A549 (cell line): ENCODE measurements at regions not wholly inside any gene's neighbourhood (a gene's known extent, or its start where the extent isn't known, plus 50 kb on each side); places are given as distances from the start of the nearest gene placed in this dataset.
"Not testable (repeated sequence)": the region's sequence is repeated elsewhere in the genome, so short reads cannot be mapped to it uniquely, and the experiment has no call there.

Experiments used
- ATAC-seq, 2 experiments: fragments of 200-7000 bp in 1 of 2; fragments of >200 bp in 1 of 2; cut with Nextera tagmentation in 1 of 2; cut with Tn5 transposase in 1 of 2; 3 replicates each; pipeline versions ENCODE4 v1.8.0 to v1.9.1; 2018 to 2020; ENCODE audit warnings: mild to moderate bottlenecking in 1 of 2, moderate library complexity in 1 of 2
- CTCF ChIA-PET: fragments of 300-600 bp; sonication (Branson Sonifier 250); formaldehyde crosslinking; extraction: SDS; loops from one replicate; lab custom pipeline; 2021; ENCODE audit warnings: antibody characterized with exemption, inconsistent platforms; lab: Yijun Ruan, JAX
- POLR2A ChIA-PET: fragments of 350-600 bp; formaldehyde crosslinking; extraction: SDS; loops from one replicate; lab custom pipeline; 2021; ENCODE audit warnings: antibody characterized with exemption, inconsistent platforms; lab: Yijun Ruan, JAX
- DNase-seq, 2 experiments: peaks; one replicate each; pipeline versions ENCODE4 v3.0.0 to v3.0.0-alpha.2; 2011 to 2016; ENCODE audit warnings: low read depth in 1 of 2, low spot score in 1 of 2
- FAIRE-seq: peaks from 2 replicates; lab custom pipeline; 2011; peaks lifted over from hg19 to GRCh38; lab: Jason Lieb, UNC
- H3K27ac ChIP-seq, 2 experiments: fragments of >200 bp; sonication (Bioruptor Twin); formaldehyde crosslinking; 3 replicates each; pipeline ENCODE4 v1.5.1; 2016 to 2017
- H3K4me1 ChIP-seq: fragments of >200 bp; sonication (Bioruptor Twin); formaldehyde crosslinking; 3 replicates; pipeline ENCODE4 v1.6.1; 2016
- H3K4me2 ChIP-seq: fragments of >200 bp; sonication (Bioruptor Twin); formaldehyde crosslinking; 3 replicates; pipeline ENCODE4 v1.6.1; 2016
- H3K4me3 ChIP-seq: fragments of >200 bp; sonication (Bioruptor Twin); formaldehyde crosslinking; 3 replicates; pipeline ENCODE4 v1.5.1; 2016
- H3K9me3 ChIP-seq: fragments of >200 bp; sonication (Bioruptor Twin); formaldehyde crosslinking; 3 replicates; pipeline ENCODE4 v1.6.1; 2016
- ATOH8 ChIP-seq: fragments of 250-450 bp; sonication (Bioruptor Pico); IDR thresholded peaks from 2 replicates; pipeline ENCODE4 v1.5.0; 2020; ENCODE audit warnings: low read depth, mild to moderate bottlenecking, moderate library complexity
- CBX2 ChIP-seq: fragments of 200-600 bp; sonication (generic); IDR thresholded peaks from 2 replicates; pipeline ENCODE4 v1.6.1; 2016; ENCODE audit warnings: low read depth, mild to moderate bottlenecking, borderline replicate concordance
- CTCF ChIP-seq: fragments of >200 bp; sonication (Bioruptor Twin); formaldehyde crosslinking; IDR thresholded peaks from 3 replicates; pipeline ENCODE4 v1.5.1; 2016
- EHF ChIP-seq: fragments of 250-450 bp; sonication (Bioruptor Pico); IDR thresholded peaks from 2 replicates; pipeline ENCODE4 v1.5.0; 2020; ENCODE audit warnings: mild to moderate bottlenecking
- EHMT2 ChIP-seq: fragments of 200-600 bp; sonication (generic); IDR thresholded peaks from 2 replicates; pipeline ENCODE4 v1.6.1; 2016; ENCODE audit warnings: antibody characterized with exemption, low read depth, mild to moderate bottlenecking, moderate library complexity
- EP300 ChIP-seq, 2 experiments: fragments of >200 bp; sonication (Bioruptor Twin); formaldehyde crosslinking; IDR thresholded peaks; 2 replicates in 1 of 2; 3 replicates in 1 of 2; pipeline ENCODE4 v1.6.1; 2016 to 2017
- ESRRA ChIP-seq: fragments of 150-350 bp; IDR thresholded peaks from 2 replicates; pipeline ENCODE4 v1.6.1; 2014; ENCODE audit warnings: mild to moderate bottlenecking, low read length, borderline replicate concordance
- FOSB ChIP-seq: fragments of 250-450 bp; sonication (Bioruptor Pico); IDR thresholded peaks from 2 replicates; pipeline ENCODE4 v1.5.0; 2020; ENCODE audit warnings: mild to moderate bottlenecking, moderate library complexity
- HOXB13 ChIP-seq: fragments of 250-450 bp; sonication (Bioruptor Pico); IDR thresholded peaks from 2 replicates; pipeline ENCODE4 v1.5.0; 2020; ENCODE audit warnings: low read depth, mild to moderate bottlenecking, moderate library complexity
- HOXB5 ChIP-seq: fragments of 250-450 bp; sonication (Bioruptor Pico); IDR thresholded peaks from 2 replicates; pipeline ENCODE4 v1.5.0; 2020; ENCODE audit warnings: mild to moderate bottlenecking, moderate library complexity
- JUNB ChIP-seq: fragments of >200 bp; sonication (Bioruptor Twin); formaldehyde crosslinking; IDR thresholded peaks from 2 replicates; pipeline ENCODE4 v1.6.1; 2016
- MAFK ChIP-seq: fragments of 450-650 bp; IDR thresholded peaks from 2 replicates; pipeline ENCODE4 v1.6.1; 2014; ENCODE audit not compliant: partially characterized antibody
- MAX ChIP-seq: IDR thresholded peaks from 2 replicates; pipeline ENCODE4 v1.6.1; 2012
- POLR2A ChIP-seq: IDR thresholded peaks from 2 replicates; pipeline ENCODE4 v1.6.1; 2012; ENCODE audit warnings: mild to moderate bottlenecking, low read length
- RARB ChIP-seq: fragments of 250-450 bp; sonication (Bioruptor Pico); IDR thresholded peaks from 2 replicates; pipeline ENCODE4 v1.8.0; 2021; ENCODE audit warnings: mild to moderate bottlenecking, moderate library complexity
- SMC3 ChIP-seq: fragments of >200 bp; sonication (Bioruptor Twin); formaldehyde crosslinking; IDR thresholded peaks from 3 replicates; pipeline ENCODE4 v1.6.1; 2018; ENCODE audit warnings: inconsistent platforms
- USF2 ChIP-seq: fragments of 450-650 bp; IDR thresholded peaks from 2 replicates; pipeline ENCODE4 v1.6.1; 2014; ENCODE audit warnings: antibody characterized with exemption
- ZC3H11A ChIP-seq: fragments of 450-650 bp; IDR thresholded peaks from 2 replicates; pipeline ENCODE4 v1.6.1; 2014; ENCODE audit warnings: antibody characterized with exemption, mild to moderate bottlenecking
- WGBS: methylation state at CpG from one replicate; pipeline ENCODE4 v1.1.6; 2017; ENCODE audit errors: missing lambda C conversion rate; 5-methylcytosine and 5-hydroxymethylcytosine counted together

GRCh38 chr7:149558149-149558861, 60.7 kb upstream of the ZNF746 start:
- Histone ChIP-seq H3K9me3 (no peaks in the 10 kb centered on the region), H3K4me3 (no peak overlapping the region), H3K27ac (no peak overlapping the region), H3K4me2 (no peak overlapping the region), H3K4me1 (no peaks in the 10 kb centered on the region)
- FAIRE-seq (no peak), DNase-seq (no peak), ATAC-seq (no peak)
- TF ChIP-seq CBX2: no peak
- TF ChIP-seq HOXB5 (CRISPR knock-in tag): no peak
- no peak for TF ChIP-seq FOSB
- no peak for TF ChIP-seq MAX
- TF ChIP-seq ATOH8 (CRISPR knock-in tag): no peak
- TF ChIP-seq EHMT2: no peak
- no peak for TF ChIP-seq ESRRA
- no peak for TF ChIP-seq MAFK
- no peak for TF ChIP-seq USF2
- TF ChIP-seq JUNB: no peak
- no peak for TF ChIP-seq HOXB13
- no peak for TF ChIP-seq EP300 (IDR thresholded peaks at IDR 0.05)
- TF ChIP-seq EHF (CRISPR knock-in tag): no peak
- no peak for TF ChIP-seq POLR2A
- TF ChIP-seq RARB (CRISPR knock-in tag): no peak
- TF ChIP-seq ZC3H11A: no peak
- no peak for TF ChIP-seq CTCF
- TF ChIP-seq SMC3: no peak
- POLR2A ChIA-PET: no interaction called here
- CTCF ChIA-PET: no interaction called here
- 85% methylated on average over 6 of the region's 6 CpGs for WGBS

GRCh38 chr7:149556525-149556924, 58.9 kb upstream of the ZNF746 start:
- WGBS: 95% methylated on average over 4 of the region's 4 CpGs
- H3K9me3 ChIP-seq, DNase-seq, FAIRE-seq, H3K4me3 ChIP-seq, H3K4me1 ChIP-seq, CTCF ChIA-PET, POLR2A ChIA-PET, H3K4me2 ChIP-seq, H3K27ac ChIP-seq: not testable (repeated sequence)
- ATAC-seq: peak in 1 of 2 experiments; percentile 38; a peak in 3 of 6 replicates

- CTCF ChIA-PET, H3K4me2 ChIP-seq, ATAC-seq, FAIRE-seq, H3K27ac ChIP-seq, H3K4me3 ChIP-seq, DNase-seq, H3K9me3 ChIP-seq, POLR2A ChIA-PET, H3K4me1 ChIP-seq: not testable (repeated sequence)
- WGBS: no CpG with 5 or more reads among the region's 31 CpGs
Observed at GRCh38 chr7:149554821-149555220, 57.2 kb upstream of the ZNF746 start.

- FAIRE-seq, H3K4me2 ChIP-seq, ATAC-seq, H3K27ac ChIP-seq, POLR2A ChIA-PET, H3K9me3 ChIP-seq, DNase-seq, H3K4me3 ChIP-seq, CTCF ChIA-PET, H3K4me1 ChIP-seq: not testable (repeated sequence)
- WGBS: 93% methylated on average over 4 of the region's 27 CpGs
Observed at GRCh38 chr7:149553991-149554390, 56.4 kb upstream of the ZNF746 start.
